ENCODE measurements at regions not wholly inside any gene's neighbourhood (a gene's known extent, or its start where the extent isn't known, plus 50 kb on each side); places are given as distances from the start of the nearest gene placed in this dataset.

DNA sequence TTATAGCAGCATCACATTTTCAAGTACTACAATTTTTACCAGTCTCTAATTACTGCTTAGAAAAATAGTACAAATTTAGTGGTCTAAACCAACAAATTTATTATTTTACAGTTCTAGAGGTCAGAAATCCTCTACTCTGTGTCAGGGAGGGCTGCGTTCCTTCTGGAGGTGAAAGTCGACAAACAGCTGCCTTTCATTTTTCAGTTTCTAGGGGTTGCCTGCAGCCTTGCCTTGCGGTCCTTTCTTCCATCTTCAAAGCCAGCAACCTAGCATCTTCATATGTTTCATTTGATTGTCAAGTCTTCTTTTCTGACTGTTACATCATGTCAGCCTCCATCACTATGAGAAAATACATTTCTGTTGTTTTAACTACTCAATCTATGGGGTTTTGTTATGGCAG lies 1022.1 kb downstream of the CDH18 start:
- DNase-seq, result no peak
- intact Hi-C loops (cut with micrococcal nuclease; ENCODE audit: unreplicated experiment), result no loop called here
- H3K27me3 Mint-ChIP-seq (ENCODE audit: unreplicated experiment), result no peaks in the 10 kb centered on the region
- peaks cover 5% of the 10 kb centered on the region for H3K9me3 Mint-ChIP-seq (ENCODE audit: low read depth, unreplicated experiment)
- no peak for TF ChIP-seq CTCF (IDR thresholded peaks at IDR 0.05; ENCODE audit: unreplicated experiment)
- BruUV-seq (replicated peaks), result no TSS peak
- no peaks in the 10 kb centered on the region for H3K4me1 Mint-ChIP-seq (ENCODE audit: low read depth, unreplicated experiment)
- H3K4me3 Mint-ChIP-seq (ENCODE audit: low read depth, unreplicated experiment), result no peak overlapping the region
- no peak overlapping the region for H3K27ac Mint-ChIP-seq (ENCODE audit: unreplicated experiment)
- CTCF ChIA-PET, result no interaction called here
- no peaks in the 10 kb centered on the region for H3K36me3 Mint-ChIP-seq (ENCODE audit: insufficient read depth, unreplicated experiment)

DNA sequence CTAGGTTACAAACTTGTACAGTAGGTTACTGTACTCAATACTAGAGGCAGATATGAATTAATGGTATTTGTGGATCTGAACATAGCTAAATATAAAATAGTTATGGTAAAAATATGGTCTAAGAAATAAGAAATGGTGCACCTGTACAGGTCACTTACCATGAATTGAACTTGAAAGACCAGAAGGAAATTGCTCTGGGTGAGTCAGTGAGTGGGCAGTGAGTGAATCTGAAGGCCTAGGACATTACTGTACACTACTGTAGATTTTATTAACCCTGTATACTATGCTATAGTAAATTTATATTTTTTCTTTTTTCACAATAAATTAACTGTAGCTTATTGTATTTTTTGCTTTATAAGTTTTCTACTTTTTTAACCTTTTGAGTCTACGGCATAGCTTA lies 1020.4 kb downstream of the CDH18 start:
- intact Hi-C loops (cut with micrococcal nuclease; ENCODE audit: unreplicated experiment), result no loop called here
- DNase-seq, result no peak
- no peak for TF ChIP-seq CTCF (IDR thresholded peaks at IDR 0.05; ENCODE audit: unreplicated experiment)
- Mint-ChIP-seq H3K4me1 (ENCODE audit: low read depth, unreplicated experiment) (no peaks in the 10 kb centered on the region), H3K27ac (ENCODE audit: unreplicated experiment) (no peak overlapping the region), H3K36me3 (ENCODE audit: insufficient read depth, unreplicated experiment) (no peaks in the 10 kb centered on the region), H3K9me3 (ENCODE audit: low read depth, unreplicated experiment) (peaks cover 5% of the 10 kb centered on the region), H3K4me3 (ENCODE audit: low read depth, unreplicated experiment) (no peak overlapping the region), H3K27me3 (ENCODE audit: unreplicated experiment) (no peaks in the 10 kb centered on the region)
- no TSS peak for BruUV-seq (replicated peaks)
- CTCF ChIA-PET, result no interaction called here

- no peak overlapping the region for H3K4me3 Mint-ChIP-seq (ENCODE audit: low read depth, unreplicated experiment)
- no peak overlapping the region for H3K27ac Mint-ChIP-seq (ENCODE audit: unreplicated experiment)
- no TSS peak for BruUV-seq (replicated peaks)
- H3K27me3 Mint-ChIP-seq (ENCODE audit: unreplicated experiment), result no peaks in the 10 kb centered on the region
- intact Hi-C loops (cut with micrococcal nuclease; ENCODE audit: unreplicated experiment), result no loop called here
- H3K4me1 Mint-ChIP-seq (ENCODE audit: low read depth, unreplicated experiment), result no peaks in the 10 kb centered on the region
- no peak for DNase-seq
- no peaks in the 10 kb centered on the region for H3K36me3 Mint-ChIP-seq (ENCODE audit: insufficient read depth, unreplicated experiment)
- CTCF ChIA-PET, result no interaction called here
- peaks cover 5% of the 10 kb centered on the region for H3K9me3 Mint-ChIP-seq (ENCODE audit: low read depth, unreplicated experiment)
- TF ChIP-seq CTCF (IDR thresholded peaks at IDR 0.05; ENCODE audit: unreplicated experiment), result no peak
These were observed 1019.0 kb downstream of the CDH18 start for GRCh38 chr5:18968966-18969365.

DNA sequence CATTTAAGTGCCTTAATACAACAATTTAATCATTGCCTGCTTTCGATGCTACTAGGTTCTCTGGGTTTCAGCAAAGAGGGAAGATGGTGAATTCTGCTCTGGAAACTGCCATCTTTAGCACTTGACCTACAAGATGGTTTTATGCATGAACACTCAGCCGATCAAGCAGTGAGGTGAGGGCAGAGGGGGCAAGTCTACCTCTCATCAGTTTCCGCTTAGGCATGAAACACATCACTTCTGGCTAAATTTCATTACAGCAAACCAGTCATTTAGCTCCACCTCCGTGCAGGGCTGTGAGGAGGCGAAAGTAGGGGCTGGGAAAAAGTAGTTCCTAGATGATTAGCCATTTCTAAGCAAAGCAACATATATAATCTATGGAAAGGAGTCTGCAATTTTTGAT lies 1018.0 kb downstream of the CDH18 start:
- DNase-seq, result no peak
- BruUV-seq (replicated peaks), result no TSS peak
- Mint-ChIP-seq H3K36me3 (ENCODE audit: insufficient read depth, unreplicated experiment) (no peaks in the 10 kb centered on the region), H3K4me3 (ENCODE audit: low read depth, unreplicated experiment) (no peak overlapping the region), H3K4me1 (ENCODE audit: low read depth, unreplicated experiment) (no peaks in the 10 kb centered on the region), H3K9me3 (ENCODE audit: low read depth, unreplicated experiment) (peaks cover 5% of the 10 kb centered on the region), H3K27me3 (ENCODE audit: unreplicated experiment) (no peaks in the 10 kb centered on the region), H3K27ac (ENCODE audit: unreplicated experiment) (no peak overlapping the region)
- CTCF ChIA-PET, result no interaction called here
- intact Hi-C loops (cut with micrococcal nuclease; ENCODE audit: unreplicated experiment), result no loop called here
- no peak for TF ChIP-seq CTCF (IDR thresholded peaks at IDR 0.05; ENCODE audit: unreplicated experiment)

GRCh38 chr5:18972177-18972576 lies 1015.8 kb downstream of the CDH18 start:
- Mint-ChIP-seq H3K36me3 (ENCODE audit: insufficient read depth, unreplicated experiment) (no peaks in the 10 kb centered on the region), H3K4me3 (ENCODE audit: low read depth, unreplicated experiment) (no peak overlapping the region), H3K9me3 (ENCODE audit: low read depth, unreplicated experiment) (no peaks in the 10 kb centered on the region), H3K27me3 (ENCODE audit: unreplicated experiment) (no peaks in the 10 kb centered on the region), H3K4me1 (ENCODE audit: low read depth, unreplicated experiment) (no peaks in the 10 kb centered on the region), H3K27ac (ENCODE audit: unreplicated experiment) (no peak overlapping the region)
- BruUV-seq (replicated peaks), result no TSS peak
- intact Hi-C loops (cut with micrococcal nuclease; ENCODE audit: unreplicated experiment), result no loop called here
- no peak for DNase-seq
- no peak for TF ChIP-seq CTCF (IDR thresholded peaks at IDR 0.05; ENCODE audit: unreplicated experiment)
- CTCF ChIA-PET, result no interaction called here
